ENCODE measurements at regions not wholly inside any gene's neighbourhood (a gene's known extent, or its start where the extent isn't known, plus 50 kb on each side); places are given as distances from the start of the nearest gene placed in this dataset.

GRCh38 chr17:72394531-72394930 lies 273.7 kb downstream of the SOX9 start:
- peaks cover 43% of the 10 kb centered on the region for H3K4me1 ChIP-seq (ENCODE audit: control insufficient read depth, extremely low read depth, insufficient read depth, low read length)
- DNase-seq (ENCODE audit: low read depth in 2 of 2), result no peak
- H3K9me3 ChIP-seq (ENCODE audit: control insufficient read depth, insufficient read depth, low read depth, low read length), result no peaks in the 10 kb centered on the region
- H4K20me1 ChIP-seq (ENCODE audit: control insufficient read depth, extremely low read depth, insufficient read depth, low read length), result no peaks in the 10 kb centered on the region
- TF ChIP-seq CTCF (conservative IDR thresholded peaks at IDR 0.05 in 1 of 2, IDR thresholded peaks at IDR 0.05 in 1 of 2; ENCODE audit: low read depth in 1 of 2, low read length in 2 of 2) (no peak), EZH2 (IDR thresholded peaks at IDR 0.05; ENCODE audit: low read length, missing control alignments) (no peak)
- H3K27ac ChIP-seq (ENCODE audit: insufficient read depth, low read length), result peak overlapping the region; percentile 89
- H3K79me2 ChIP-seq (ENCODE audit: control insufficient read depth, insufficient read depth, low read length), result no peaks in the 10 kb centered on the region
- H3K4me2 ChIP-seq (ENCODE audit: extremely low read depth, insufficient read depth, low read length), result peak overlapping the region; percentile 88
- no peaks in the 10 kb centered on the region for H3K27me3 ChIP-seq (ENCODE audit: control insufficient read depth, insufficient read depth, low read length)
- no peak overlapping the region for H3K4me3 ChIP-seq (replicated peaks in 1 of 4; ENCODE audit: control extremely low read depth in 1 of 4, insufficient read depth in 1 of 4, low read depth in 3 of 4, low read length in 4 of 4)
- no peaks in the 10 kb centered on the region for H3K36me3 ChIP-seq (ENCODE audit: control insufficient read depth, insufficient read depth, low read length)
- no peak overlapping the region for H3K9ac ChIP-seq (ENCODE audit: insufficient read depth, low read length)
- peak overlapping the region; percentile 43 for H2AFZ ChIP-seq (ENCODE audit: low read length)

GRCh38 chr17:72396121-72396520 lies 275.3 kb downstream of the SOX9 start:
- Histone ChIP-seq H2AFZ (ENCODE audit: low read length) (no peak overlapping the region), H3K79me2 (ENCODE audit: control insufficient read depth, insufficient read depth, low read length) (no peaks in the 10 kb centered on the region), H3K9ac (ENCODE audit: insufficient read depth, low read length) (no peak overlapping the region), H3K4me3 (replicated peaks in 1 of 4; ENCODE audit: control extremely low read depth in 1 of 4, insufficient read depth in 1 of 4, low read depth in 3 of 4, low read length in 4 of 4) (no peak overlapping the region), H3K27me3 (ENCODE audit: control insufficient read depth, insufficient read depth, low read length) (no peaks in the 10 kb centered on the region), H3K4me2 (ENCODE audit: extremely low read depth, insufficient read depth, low read length) (no peak overlapping the region), H4K20me1 (ENCODE audit: control insufficient read depth, extremely low read depth, insufficient read depth, low read length) (no peaks in the 10 kb centered on the region), H3K9me3 (ENCODE audit: control insufficient read depth, insufficient read depth, low read depth, low read length) (no peaks in the 10 kb centered on the region), H3K27ac (ENCODE audit: insufficient read depth, low read length) (no peak overlapping the region), H3K36me3 (ENCODE audit: control insufficient read depth, insufficient read depth, low read length) (no peaks in the 10 kb centered on the region), H3K4me1 (ENCODE audit: control insufficient read depth, extremely low read depth, insufficient read depth, low read length) (peaks cover 43% of the 10 kb centered on the region)
- no peak for TF ChIP-seq CTCF (conservative IDR thresholded peaks at IDR 0.05 in 1 of 2, IDR thresholded peaks at IDR 0.05 in 1 of 2; ENCODE audit: low read depth in 1 of 2, low read length in 2 of 2)
- no peak for TF ChIP-seq EZH2 (IDR thresholded peaks at IDR 0.05; ENCODE audit: low read length, missing control alignments)
- DNase-seq (ENCODE audit: low read depth in 2 of 2), result no peak

- Histone ChIP-seq H3K36me3 (ENCODE audit: control insufficient read depth, insufficient read depth, low read length) (no peaks in the 10 kb centered on the region), H3K79me2 (ENCODE audit: control insufficient read depth, insufficient read depth, low read length) (no peaks in the 10 kb centered on the region), H2AFZ (ENCODE audit: low read length) (no peak overlapping the region), H3K4me3 (replicated peaks in 1 of 4; ENCODE audit: control extremely low read depth in 1 of 4, insufficient read depth in 1 of 4, low read depth in 3 of 4, low read length in 4 of 4) (no peak overlapping the region), H3K9me3 (ENCODE audit: control insufficient read depth, insufficient read depth, low read depth, low read length) (no peaks in the 10 kb centered on the region), H3K4me2 (ENCODE audit: extremely low read depth, insufficient read depth, low read length) (no peak overlapping the region), H3K27me3 (ENCODE audit: control insufficient read depth, insufficient read depth, low read length) (no peaks in the 10 kb centered on the region), H3K4me1 (ENCODE audit: control insufficient read depth, extremely low read depth, insufficient read depth, low read length) (peaks cover 32% of the 10 kb centered on the region), H4K20me1 (ENCODE audit: control insufficient read depth, extremely low read depth, insufficient read depth, low read length) (no peaks in the 10 kb centered on the region), H3K27ac (ENCODE audit: insufficient read depth, low read length) (no peak overlapping the region), H3K9ac (ENCODE audit: insufficient read depth, low read length) (no peak overlapping the region)
- DNase-seq (ENCODE audit: low read depth in 2 of 2), result no peak
- TF ChIP-seq EZH2 (IDR thresholded peaks at IDR 0.05; ENCODE audit: low read length, missing control alignments), result no peak
- TF ChIP-seq CTCF (conservative IDR thresholded peaks at IDR 0.05 in 1 of 2, IDR thresholded peaks at IDR 0.05 in 1 of 2; ENCODE audit: low read depth in 1 of 2, low read length in 2 of 2), result no peak
Observed at GRCh38 chr17:72397223-72397667, 276.4 kb downstream of the SOX9 start.

Data from fibroblast of lung (primary cell).